Body of pancreas (tissue), 4 donors: ENCODE measurements at regions not wholly inside any gene's neighbourhood (a gene's known extent, or its start where the extent isn't known, plus 50 kb on each side); places are given as distances from the start of the nearest gene placed in this dataset.

Source experiments
- ATAC-seq: fragments of 150-250 bp; one replicate; pipeline ENCODE4 v1.9.1; 2016
- DNase-seq, 4 donors: peaks; one replicate each; pipeline ENCODE4 v3.0.0-alpha.2; 2019
- H3K27ac ChIP-seq, 4 donors: fragments of 200-600 bp; sonication (generic); 1 replicate in 3 of 4; 2 replicates in 1 of 4; pipeline versions ENCODE4 v1.5.1 to v1.6.1; 2016 to 2019; ENCODE audit warnings: mild to moderate bottlenecking in 1 of 4, mixed read lengths in 1 of 4, moderate library complexity in 1 of 4
- H3K27me3 ChIP-seq, 2 donors: fragments of 200-600 bp; sonication (generic); one replicate each; pipeline ENCODE4 v1.6.0; 2016; ENCODE audit warnings: mild to moderate bottlenecking in 1 of 2
- H3K36me3 ChIP-seq, 2 donors: fragments of 200-600 bp; sonication (generic); replicated peaks in 1 of 2; 2 replicates each; pipeline ENCODE4 v1.5.1; 2016; ENCODE audit warnings: low read depth in 2 of 2; ENCODE audit not compliant: insufficient read depth in 1 of 2
- H3K4me1 ChIP-seq: fragments of 200-600 bp; sonication (generic); one replicate; pipeline ENCODE4 v1.6.0; 2016
- H3K4me3 ChIP-seq, 2 donors: fragments of 200-600 bp; sonication (generic); 1 replicate in 1 of 2; 2 replicates in 1 of 2; pipeline ENCODE4 v1.5.1; 2016 to 2019
- H3K9me3 ChIP-seq, 3 donors: fragments of 200-600 bp; sonication (generic); 1 replicate in 2 of 3; 2 replicates in 1 of 3; pipeline ENCODE4 v1.5.1; 2016
- CTCF ChIP-seq, 7 experiments: fragments of 450-650 bp in 4 of 7; fragments of 200-600 bp in 3 of 7; sonication (generic) in 3 of 7; IDR thresholded peaks; one replicate each; pipeline ENCODE4 v1.5.1; 2016 to 2019; ENCODE audit warnings: antibody characterized with exemption in 7 of 7
- POLR2A ChIP-seq, 3 donors: fragments of 450-650 bp; IDR thresholded peaks; one replicate each; pipeline ENCODE4 v1.6.1; 2016; ENCODE audit warnings: antibody characterized with exemption in 3 of 3, mild to moderate bottlenecking in 2 of 3
- WGBS, 2 donors: methylation state at CpG; one replicate each; pipeline ENCODE4 v1.1.5; 2017; 5-methylcytosine and 5-hydroxymethylcytosine counted together
- intact Hi-C: fragments of 100-400 bp; cut with DNase I; formaldehyde crosslinking; loops from one replicate; pipeline ENCODE4 v1.15.1; 2023

GRCh38 chr14:101182476-101182875, 279.0 kb upstream of the RTL1 start:
- Histone ChIP-seq H3K4me1 (no peaks in the 10 kb centered on the region), H3K4me3 (no peak overlapping the region), H3K36me3 (no peaks in the 10 kb centered on the region), H3K9me3 (no peaks in the 10 kb centered on the region), H3K27me3 (no peaks in the 10 kb centered on the region), H3K27ac (no peak overlapping the region)
- no peak for ATAC-seq
- no peak for TF ChIP-seq POLR2A (IDR thresholded peaks at IDR 0.05)
- TF ChIP-seq CTCF (IDR thresholded peaks at IDR 0.05) = no peak
- intact Hi-C loops = no loop called here
- DNase-seq = no peak
- 68 to 71% methylated on average over 4 to 5 of the region's 5 CpGs for WGBS, 2 donors

DNA sequence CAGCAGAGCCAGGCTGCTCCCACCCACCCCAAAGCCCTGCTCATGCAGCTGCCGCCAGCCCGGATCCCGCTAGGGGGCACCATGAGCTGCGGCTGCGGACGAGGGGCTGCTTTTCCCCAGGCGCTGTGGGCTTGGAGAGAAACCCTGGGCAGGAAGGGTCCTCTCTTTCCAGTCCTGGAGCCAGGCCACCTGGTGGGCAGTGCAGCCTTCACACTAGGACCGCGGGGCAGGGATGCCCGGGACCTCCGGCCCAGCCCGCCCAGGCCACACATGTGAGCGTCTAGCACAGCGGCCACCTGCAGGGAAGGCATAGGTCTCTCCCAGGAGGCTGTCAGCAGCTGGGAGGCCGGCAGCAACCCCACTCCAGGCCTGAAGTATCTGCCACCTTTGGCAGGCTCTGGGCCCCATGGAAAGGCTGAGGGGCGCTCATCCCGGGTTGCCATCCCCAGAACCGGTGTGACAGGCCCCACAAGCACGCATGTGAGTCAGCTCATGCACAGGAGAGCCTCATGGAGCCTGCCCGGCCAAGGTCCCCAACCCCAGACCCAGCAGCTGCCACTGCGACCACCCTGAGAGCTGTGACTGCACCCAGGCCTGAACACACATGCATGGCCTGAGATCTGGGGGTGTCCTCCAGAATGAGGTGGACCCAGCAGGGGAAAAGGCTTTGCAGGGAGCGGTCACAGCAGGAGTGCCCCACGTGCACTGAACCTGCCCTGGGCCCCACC, 280.0 kb upstream of the RTL1 start:
- intact Hi-C loops = no loop called here
- peak in 1 of 4 donors; percentile 40 for DNase-seq

DNA sequence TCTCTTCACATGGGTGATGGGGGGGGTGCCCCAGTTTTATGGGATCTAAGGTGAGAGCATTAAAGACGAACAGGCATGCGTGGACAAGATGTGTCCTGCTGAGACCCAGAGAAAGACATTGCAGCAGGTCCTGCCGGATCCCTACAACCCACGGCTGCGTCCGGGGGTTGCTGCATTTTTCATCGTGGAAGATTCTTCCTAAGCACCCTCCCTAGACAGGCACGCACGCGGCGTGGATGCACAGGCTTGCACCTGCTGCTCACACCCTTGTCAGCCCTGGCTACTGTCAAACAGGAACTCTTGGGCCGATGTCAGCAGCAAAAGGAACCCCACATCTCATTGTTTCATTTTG, 280.6 kb upstream of the RTL1 start:
- ATAC-seq (no peak), DNase-seq (no peak)
- H3K27me3 ChIP-seq = no peaks in the 10 kb centered on the region
- no peaks in the 10 kb centered on the region for H3K36me3 ChIP-seq
- no peaks in the 10 kb centered on the region for H3K9me3 ChIP-seq
- 85 to 87% methylated on average over 10 to 12 of the region's 12 CpGs for WGBS, 2 donors
- TF ChIP-seq POLR2A (IDR thresholded peaks at IDR 0.05) (no peak), CTCF (IDR thresholded peaks at IDR 0.05) (no peak)
- no peak overlapping the region for H3K27ac ChIP-seq
- no peaks in the 10 kb centered on the region for H3K4me1 ChIP-seq
- H3K4me3 ChIP-seq = no peak overlapping the region
- intact Hi-C loops = no loop called here

More for the DNA sequence above, 280.0 kb upstream of the RTL1 start:
- H3K9me3 ChIP-seq = no peaks in the 10 kb centered on the region
- WGBS, 2 donors = 31 to 41% methylated on average over 6 to 16 of the region's 23 CpGs
- ATAC-seq = no peak
- no peaks in the 10 kb centered on the region for H3K36me3 ChIP-seq
- no peaks in the 10 kb centered on the region for H3K27me3 ChIP-seq
- H3K27ac ChIP-seq = no peak overlapping the region
- no peak overlapping the region for H3K4me3 ChIP-seq
- peak; percentile 12 to 44 (median 22) for TF ChIP-seq CTCF (IDR thresholded peaks at IDR 0.05)
- no peak for TF ChIP-seq POLR2A (IDR thresholded peaks at IDR 0.05)
- no peaks in the 10 kb centered on the region for H3K4me1 ChIP-seq

- Histone ChIP-seq H3K27me3 (no peaks in the 10 kb centered on the region), H3K4me3 (no peak overlapping the region), H3K27ac (no peak overlapping the region), H3K9me3 (no peaks in the 10 kb centered on the region), H3K4me1 (no peaks in the 10 kb centered on the region), H3K36me3 (no peaks in the 10 kb centered on the region)
- 72 to 87% methylated on average over 6 of the region's 6 CpGs for whole genome bisulfite sequencing, 2 donors
- DNase-seq (no peak), ATAC-seq (no peak)
- intact Hi-C loops = no loop called here
- no peak for TF ChIP-seq POLR2A (IDR thresholded peaks at IDR 0.05)
- no peak for TF ChIP-seq CTCF (IDR thresholded peaks at IDR 0.05)
Observed at GRCh38 chr14:101184572-101184971, 281.1 kb upstream of the RTL1 start.
